ENCODE measurements at regions not wholly inside any gene's neighbourhood (a gene's known extent, or its start where the extent isn't known, plus 50 kb on each side); places are given as distances from the start of the nearest gene placed in this dataset.

GRCh38 chr14:40944521-40944920 lies 662.2 kb upstream of the LRFN5 start:
- TF ChIP-seq EZH2 (IDR thresholded peaks at IDR 0.05; ENCODE audit: low read depth, unreplicated experiment) (no peak), CTCF (conservative IDR thresholded peaks at IDR 0.05; ENCODE audit: low read depth in 2 of 2) (no peak), CREB1 (CRISPR knock-in tag; IDR thresholded peaks at IDR 0.05; ENCODE audit: low read depth) (no peak), POLR2AphosphoS5 (IDR thresholded peaks at IDR 0.05; ENCODE audit: low read depth) (no peak)

Data from GM23338 (cell line).